ENCODE measurements at regions not wholly inside any gene's neighbourhood (a gene's known extent, or its start where the extent isn't known, plus 50 kb on each side); places are given as distances from the start of the nearest gene placed in this dataset.

DNA sequence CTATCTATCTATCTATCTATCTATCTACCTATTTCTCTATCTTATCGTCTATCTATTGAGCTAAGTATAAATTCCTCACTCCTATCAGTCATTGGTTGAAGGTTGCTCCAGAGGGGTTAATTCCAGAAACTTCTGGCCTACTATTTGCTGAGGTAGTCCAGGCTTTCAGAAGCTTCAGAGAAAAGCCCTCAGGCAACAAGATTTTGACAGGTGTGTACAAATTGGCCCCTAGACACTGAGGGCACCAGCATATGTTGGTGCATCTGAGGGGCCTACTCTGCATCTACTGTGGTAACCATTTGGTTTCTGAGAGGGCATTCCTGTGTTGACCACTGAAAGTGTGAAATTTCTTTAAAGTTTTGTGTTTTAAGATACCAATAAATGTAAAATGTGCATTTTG lies 265.2 kb upstream of the B3GALT2 start:
- Histone ChIP-seq H3K9me3 (ENCODE audit: control insufficient read depth, insufficient read depth, low read length) (no peaks in the 10 kb centered on the region), H3K27ac (ENCODE audit: low read depth, low read length) (no peak overlapping the region), H3K36me3 (ENCODE audit: control insufficient read depth, low read length) (peaks cover 4% of the 10 kb centered on the region; the same call in 1 of the 2 replicates), H3F3A (ENCODE audit: control insufficient read depth, insufficient read depth) (peaks cover 4% of the 10 kb centered on the region; the same call in 1 of the 2 replicates), H3K27me3 (ENCODE audit: control insufficient read depth, low read length) (no peaks in the 10 kb centered on the region), H4K20me1 (ENCODE audit: control insufficient read depth, insufficient read depth, low read depth, low read length) (no peaks in the 10 kb centered on the region), H3K4me1 (ENCODE audit: control insufficient read depth, low read length) (peaks cover 22% of the 10 kb centered on the region), H3K4me3 (ENCODE audit: low read length) (no peak overlapping the region), H3K4me2 (ENCODE audit: low read length) (no peak overlapping the region), H3K9me2 (replicated peaks; ENCODE audit: control insufficient read depth, low read length) (no peaks in the 10 kb centered on the region), H3K79me2 (ENCODE audit: control insufficient read depth, low read length) (no peaks in the 10 kb centered on the region)
- TF ChIP-seq EZH2phosphoT487 (IDR thresholded peaks at IDR 0.05; ENCODE audit: borderline replicate concordance, low read length), result no peak
- TF ChIP-seq, protein P1, sequence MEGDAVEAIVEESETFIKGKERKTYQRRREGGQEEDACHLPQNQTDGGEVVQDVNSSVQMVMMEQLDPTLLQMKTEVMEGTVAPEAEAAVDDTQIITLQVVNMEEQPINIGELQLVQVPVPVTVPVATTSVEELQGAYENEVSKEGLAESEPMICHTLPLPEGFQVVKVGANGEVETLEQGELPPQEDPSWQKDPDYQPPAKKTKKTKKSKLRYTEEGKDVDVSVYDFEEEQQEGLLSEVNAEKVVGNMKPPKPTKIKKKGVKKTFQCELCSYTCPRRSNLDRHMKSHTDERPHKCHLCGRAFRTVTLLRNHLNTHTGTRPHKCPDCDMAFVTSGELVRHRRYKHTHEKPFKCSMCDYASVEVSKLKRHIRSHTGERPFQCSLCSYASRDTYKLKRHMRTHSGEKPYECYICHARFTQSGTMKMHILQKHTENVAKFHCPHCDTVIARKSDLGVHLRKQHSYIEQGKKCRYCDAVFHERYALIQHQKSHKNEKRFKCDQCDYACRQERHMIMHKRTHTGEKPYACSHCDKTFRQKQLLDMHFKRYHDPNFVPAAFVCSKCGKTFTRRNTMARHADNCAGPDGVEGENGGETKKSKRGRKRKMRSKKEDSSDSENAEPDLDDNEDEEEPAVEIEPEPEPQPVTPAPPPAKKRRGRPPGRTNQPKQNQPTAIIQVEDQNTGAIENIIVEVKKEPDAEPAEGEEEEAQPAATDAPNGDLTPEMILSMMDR (IDR thresholded peaks at IDR 0.05; ENCODE audit: low read depth, low read length, poor library complexity, severe bottlenecking), result no peak

DNA sequence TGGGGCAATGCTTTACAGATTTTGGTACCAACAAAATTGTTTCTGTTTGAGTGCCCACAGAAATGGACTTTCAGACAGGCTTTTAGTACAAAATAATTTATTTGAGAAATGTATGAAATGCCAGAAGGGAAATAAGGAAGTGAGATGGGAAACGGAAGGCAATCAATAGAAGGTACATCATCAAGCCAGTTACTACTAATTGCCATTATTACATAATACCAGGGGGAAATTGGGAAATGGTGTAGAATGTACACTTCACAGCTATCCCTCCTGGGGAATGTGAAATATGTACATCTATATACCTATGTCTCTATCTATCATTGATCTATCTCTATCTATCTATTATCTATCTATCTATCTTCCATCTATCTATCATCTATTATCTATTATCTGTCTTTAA lies 264.6 kb upstream of the B3GALT2 start:
- Histone ChIP-seq H3K9me2 (replicated peaks; ENCODE audit: control insufficient read depth, low read length) (no peaks in the 10 kb centered on the region), H3K9me3 (ENCODE audit: control insufficient read depth, insufficient read depth, low read length) (no peaks in the 10 kb centered on the region), H4K20me1 (ENCODE audit: control insufficient read depth, insufficient read depth, low read depth, low read length) (no peaks in the 10 kb centered on the region), H3K4me2 (ENCODE audit: low read length) (no peak overlapping the region), H3K4me3 (ENCODE audit: low read length) (no peak overlapping the region), H3K4me1 (ENCODE audit: control insufficient read depth, low read length) (peaks cover 22% of the 10 kb centered on the region), H3K36me3 (ENCODE audit: control insufficient read depth, low read length) (peaks cover 4% of the 10 kb centered on the region; the same call in 1 of the 2 replicates), H3F3A (ENCODE audit: control insufficient read depth, insufficient read depth) (peaks cover 4% of the 10 kb centered on the region; the same call in 1 of the 2 replicates), H3K79me2 (ENCODE audit: control insufficient read depth, low read length) (no peaks in the 10 kb centered on the region), H3K27me3 (ENCODE audit: control insufficient read depth, low read length) (no peaks in the 10 kb centered on the region), H3K27ac (ENCODE audit: low read depth, low read length) (no peak overlapping the region)
- TF ChIP-seq EZH2phosphoT487 (IDR thresholded peaks at IDR 0.05; ENCODE audit: borderline replicate concordance, low read length), result no peak
- TF ChIP-seq, protein P1 (IDR thresholded peaks at IDR 0.05; ENCODE audit: low read depth, low read length, poor library complexity, severe bottlenecking), result no peak

DNA sequence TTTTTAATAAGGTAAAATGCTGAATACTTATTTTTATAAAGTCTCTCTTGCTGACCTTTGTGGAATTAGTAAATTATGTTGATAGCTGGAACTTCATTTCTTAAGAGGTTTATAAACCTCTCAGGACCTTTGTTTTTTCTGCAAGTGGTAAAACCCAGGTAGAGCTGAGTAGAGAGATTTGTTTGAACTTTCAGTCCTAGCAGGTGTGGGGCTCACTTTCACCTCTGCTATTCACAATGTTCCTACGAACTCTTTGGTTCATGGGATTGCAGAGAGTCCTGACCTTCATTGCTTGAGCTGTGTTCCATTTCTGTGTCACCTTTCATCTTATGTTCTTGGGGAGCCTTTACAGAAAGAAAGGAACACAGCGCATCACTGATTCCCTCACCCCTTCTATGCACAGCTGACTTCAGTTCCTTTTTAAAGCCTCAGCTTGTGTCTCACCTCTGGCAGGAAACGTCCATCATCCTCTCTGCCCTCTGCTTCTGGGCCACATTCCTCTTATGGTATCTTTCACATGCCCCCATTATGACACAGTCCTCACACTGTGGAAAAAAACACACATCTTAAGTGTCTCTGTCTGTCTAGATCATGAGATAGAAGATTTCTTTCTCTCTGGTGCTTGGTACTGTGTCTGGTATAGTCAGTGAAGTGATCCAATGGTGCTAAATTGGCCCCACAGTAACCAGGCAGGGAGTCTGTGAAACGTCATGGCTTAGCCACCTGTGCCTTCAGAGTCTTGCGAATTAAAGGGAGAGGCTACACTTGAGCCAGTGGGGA lies 262.5 kb upstream of the B3GALT2 start:
- peak overlapping the region; percentile 70 for H3K27ac ChIP-seq (ENCODE audit: low read depth, low read length)
- no peaks in the 10 kb centered on the region for H3K9me3 ChIP-seq (ENCODE audit: control insufficient read depth, insufficient read depth, low read length)
- H3K27me3 ChIP-seq (ENCODE audit: control insufficient read depth, low read length), result no peaks in the 10 kb centered on the region
- H4K20me1 ChIP-seq (ENCODE audit: control insufficient read depth, insufficient read depth, low read depth, low read length), result no peaks in the 10 kb centered on the region
- H3K79me2 ChIP-seq (ENCODE audit: control insufficient read depth, low read length), result no peaks in the 10 kb centered on the region
- peak overlapping the region; percentile 62 for H3K4me2 ChIP-seq (ENCODE audit: low read length)
- H3K9me2 ChIP-seq (replicated peaks; ENCODE audit: control insufficient read depth, low read length), result no peaks in the 10 kb centered on the region
- peaks cover 4% of the 10 kb centered on the region; the same call in 1 of the 2 replicates for H3K36me3 ChIP-seq (ENCODE audit: control insufficient read depth, low read length)
- TF ChIP-seq, protein P1 (IDR thresholded peaks at IDR 0.05; ENCODE audit: low read depth, low read length, poor library complexity, severe bottlenecking), result no peak
- TF ChIP-seq EZH2phosphoT487 (IDR thresholded peaks at IDR 0.05; ENCODE audit: borderline replicate concordance, low read length), result no peak
- peaks cover 22% of the 10 kb centered on the region for H3K4me1 ChIP-seq (ENCODE audit: control insufficient read depth, low read length)
- peaks cover 4% of the 10 kb centered on the region; the same call in 1 of the 2 replicates for H3F3A ChIP-seq (ENCODE audit: control insufficient read depth, insufficient read depth)
- H3K4me3 ChIP-seq (ENCODE audit: low read length), result peak overlapping the region; percentile 42
